Bronchial epithelial cell (primary cell): ENCODE measurements at regions not wholly inside any gene's neighbourhood (a gene's known extent, or its start where the extent isn't known, plus 50 kb on each side); places are given as distances from the start of the nearest gene placed in this dataset.

Experiments
- DNase-seq: peaks from one replicate; pipeline ENCODE4 v3.0.0-alpha.2; 2010; ENCODE audit warnings: low read depth
- FAIRE-seq: peaks from 2 replicates; lab custom pipeline; 2011; peaks lifted over from hg19 to GRCh38; lab: Jason Lieb, UNC
- H3K27me3 ChIP-seq: 2 replicates; pipeline ENCODE4 v1.5.1; 2011; ENCODE audit warnings: low read length; ENCODE audit not compliant: control insufficient read depth, insufficient read depth
- H3K36me3 ChIP-seq: 2 replicates; pipeline ENCODE4 v1.5.1; 2011; ENCODE audit warnings: low read length; ENCODE audit not compliant: control insufficient read depth, insufficient read depth
- H3K4me3 ChIP-seq: 2 replicates; pipeline ENCODE4 v1.5.1; 2011; ENCODE audit warnings: mild to moderate bottlenecking, low read depth, low read length, control low read depth
- CTCF ChIP-seq: IDR thresholded peaks from 2 replicates; pipeline ENCODE4 v1.5.1; 2011; ENCODE audit warnings: mild to moderate bottlenecking, moderate library complexity, low read length, control low read depth, inconsistent platforms; ENCODE audit not compliant: insufficient read depth, severe bottlenecking

- FAIRE-seq (no peak), DNase-seq (no peak)
- Histone ChIP-seq H3K27me3 (no peaks in the 10 kb centered on the region), H3K4me3 (no peak overlapping the region), H3K36me3 (no peaks in the 10 kb centered on the region)
- TF ChIP-seq CTCF = no peak
These were observed 1152.3 kb downstream of the BCL11B start for GRCh38 chr14:98119739-98120138.

- Histone ChIP-seq H3K4me3 (no peak overlapping the region), H3K36me3 (no peaks in the 10 kb centered on the region), H3K27me3 (no peaks in the 10 kb centered on the region)
- TF ChIP-seq CTCF = no peak
- DNase-seq (peak; percentile 81), FAIRE-seq (no peak)
These were observed 1151.0 kb downstream of the BCL11B start for GRCh38 chr14:98120831-98121464.

DNA sequence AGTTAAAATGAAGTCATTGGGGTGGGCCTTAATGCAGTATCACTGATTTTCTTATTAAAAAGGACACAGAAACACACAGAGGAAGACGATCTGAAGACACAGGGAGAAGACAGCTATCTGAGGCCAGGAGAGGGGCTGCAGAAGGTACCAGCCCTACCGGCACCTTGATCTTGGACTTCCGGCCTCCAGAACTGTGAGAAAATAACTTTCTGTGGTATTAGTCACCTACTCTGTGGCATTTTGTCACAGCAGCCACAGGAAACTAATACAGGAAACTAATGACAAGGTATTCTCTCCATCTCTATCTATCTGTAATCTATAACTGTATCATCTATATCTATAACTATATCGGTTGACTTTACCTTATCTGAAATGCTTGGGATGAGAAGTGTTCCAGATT is 1149.5 kb downstream of the BCL11B start:
- DNase-seq = no peak
- no peak overlapping the region for H3K4me3 ChIP-seq
- no peak for FAIRE-seq

GRCh38 chr14:98130691-98131090 is 1141.3 kb downstream of the BCL11B start:
- FAIRE-seq = peak; percentile 64
- H3K36me3 ChIP-seq = no peaks in the 10 kb centered on the region
- H3K4me3 ChIP-seq = no peak overlapping the region
- peak; percentile 68 for DNase-seq
- no peak for TF ChIP-seq CTCF
- H3K27me3 ChIP-seq = no peaks in the 10 kb centered on the region

More for the DNA sequence above, 1149.5 kb downstream of the BCL11B start:
- H3K27me3 ChIP-seq = no peaks in the 10 kb centered on the region
- H3K36me3 ChIP-seq = no peaks in the 10 kb centered on the region
- TF ChIP-seq CTCF = no peak

GRCh38 chr14:98131406-98131805 is 1140.6 kb downstream of the BCL11B start:
- Histone ChIP-seq H3K27me3 (no peaks in the 10 kb centered on the region), H3K4me3 (no peak overlapping the region), H3K36me3 (no peaks in the 10 kb centered on the region)
- FAIRE-seq = no peak
- no peak for DNase-seq
- TF ChIP-seq CTCF = no peak

DNA sequence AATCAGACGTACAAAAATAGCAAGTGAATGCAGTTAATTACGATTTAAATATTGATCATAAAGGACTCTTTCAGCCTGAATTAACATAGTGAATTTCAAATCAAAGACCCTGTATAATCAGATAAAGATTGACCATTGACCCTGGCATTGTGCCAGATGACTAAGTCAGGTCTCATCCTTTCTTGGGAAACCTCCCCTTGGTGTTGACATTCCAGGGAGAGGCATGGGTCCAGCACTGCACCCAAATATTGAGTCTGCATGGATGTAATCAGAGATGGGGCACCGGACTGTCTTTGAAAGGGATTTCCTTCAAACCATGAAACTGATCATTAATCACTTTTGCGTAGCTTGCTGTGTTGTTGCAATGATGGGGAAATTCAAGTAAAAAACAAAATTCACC is 1138.2 kb downstream of the BCL11B start:
- H3K4me3 ChIP-seq = no peak overlapping the region
- no peaks in the 10 kb centered on the region for H3K36me3 ChIP-seq
- FAIRE-seq = no peak
- no peaks in the 10 kb centered on the region for H3K27me3 ChIP-seq
- no peak for TF ChIP-seq CTCF
- DNase-seq = peak; percentile 9
